Gastroesophageal sphincter (tissue), 4 donors: ENCODE measurements at regions not wholly inside any gene's neighbourhood (a gene's known extent, or its start where the extent isn't known, plus 50 kb on each side); places are given as distances from the start of the nearest gene placed in this dataset.
"Not testable (repeated sequence)": the region's sequence is repeated elsewhere in the genome, so short reads cannot be mapped to it uniquely, and the experiment has no call there.

ENCODE experiments used
- ATAC-seq: fragments of 150-250 bp; one replicate; pipeline ENCODE4 v1.9.1; 2016; ENCODE audit warnings: mild to moderate bottlenecking, moderate library complexity
- H3K27ac ChIP-seq, 4 donors: fragments of 200-600 bp; sonication (generic) in 3 of 4; 1 replicate in 3 of 4; 2 replicates in 1 of 4; pipeline ENCODE4 v1.5.1; 2016 to 2019
- H3K27me3 ChIP-seq: fragments of 200-600 bp; sonication (generic); one replicate; pipeline ENCODE4 v1.5.1; 2019
- H3K36me3 ChIP-seq, 2 donors: fragments of 200-600 bp; sonication (generic); one replicate each; pipeline ENCODE4 v1.5.1; 2019; ENCODE audit warnings: control low read depth in 1 of 2
- H3K4me1 ChIP-seq, 3 donors: fragments of 200-600 bp; sonication (generic); 1 replicate in 2 of 3; 2 replicates in 1 of 3; pipeline ENCODE4 v1.5.1; 2016 to 2019; ENCODE audit warnings: control low read depth in 2 of 3
- H3K4me3 ChIP-seq, 2 donors: fragments of 200-600 bp; sonication (generic); one replicate each; pipeline ENCODE4 v1.5.1; 2019; ENCODE audit warnings: mild to moderate bottlenecking in 1 of 2, moderate library complexity in 1 of 2
- H3K9me3 ChIP-seq, 3 donors: fragments of 200-600 bp; sonication (generic); one replicate each; pipeline ENCODE4 v1.5.1; 2017 to 2019; ENCODE audit warnings: control low read depth in 2 of 3
- CTCF ChIP-seq, 4 experiments: fragments of 200-600 bp in 2 of 4; fragments of 450-650 bp in 2 of 4; sonication (generic) in 1 of 4; IDR thresholded peaks; one replicate each; pipeline ENCODE4 v1.5.1; 2017 to 2019; ENCODE audit warnings: antibody characterized with exemption in 4 of 4, mild to moderate bottlenecking in 2 of 4, moderate library complexity in 2 of 4
- EP300 ChIP-seq: sonication (generic); formaldehyde crosslinking; IDR thresholded peaks from one replicate; pipeline ENCODE4 v1.6.1; 2017; ENCODE audit warnings: antibody characterized with exemption, mild to moderate bottlenecking
- POLR2A ChIP-seq, 2 donors: fragments of 450-650 bp; IDR thresholded peaks; one replicate each; pipeline ENCODE4 v1.6.1; 2017; ENCODE audit warnings: antibody characterized with exemption in 2 of 2, mild to moderate bottlenecking in 2 of 2, moderate library complexity in 1 of 2
- POLR2AphosphoS5 ChIP-seq: sonication (generic); formaldehyde crosslinking; IDR thresholded peaks from one replicate; pipeline ENCODE4 v1.6.1; 2017; ENCODE audit warnings: antibody characterized with exemption
- WGBS, 2 donors: methylation state at CpG; one replicate each; pipeline ENCODE4 v1.1.5; 2018; ENCODE audit warnings: low coverage in 1 of 2; 5-methylcytosine and 5-hydroxymethylcytosine counted together

DNA sequence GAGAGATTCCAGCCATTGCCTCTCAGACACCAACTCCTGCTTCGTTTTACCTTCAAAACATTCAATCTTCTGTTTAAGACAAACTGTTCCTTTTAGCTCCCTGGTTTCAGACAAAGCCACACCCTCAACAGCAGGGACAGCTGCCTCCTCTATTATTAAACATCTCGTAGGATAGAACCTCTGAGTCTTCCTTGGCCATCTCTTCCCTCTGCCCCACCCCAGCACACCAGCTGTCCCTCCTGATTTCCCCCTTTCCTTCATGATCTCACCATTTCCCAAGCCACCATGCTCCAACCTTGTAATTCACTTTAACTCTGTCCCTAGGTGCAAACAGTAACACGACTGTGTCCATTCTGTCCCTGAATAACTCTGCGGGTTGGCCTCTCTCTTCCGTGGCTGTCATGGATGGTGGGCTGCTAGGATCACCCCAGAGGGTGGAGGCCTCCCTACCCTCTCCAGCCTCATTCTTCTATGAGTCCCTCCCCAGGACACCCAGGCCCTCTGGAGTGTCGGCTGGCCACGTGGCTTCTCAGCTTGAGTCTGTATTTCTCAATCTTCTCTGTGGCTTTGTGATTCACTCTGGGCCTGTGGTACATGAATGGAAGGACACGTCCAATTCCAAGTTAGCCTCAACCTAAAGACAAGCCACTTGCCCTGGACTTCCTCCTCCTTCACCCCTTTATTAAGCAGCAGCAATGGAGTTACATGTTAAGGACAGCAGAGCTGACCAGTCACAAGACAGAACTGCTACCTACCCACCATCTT, 349.9 kb downstream of the FBXW7 start:
- no peaks in the 10 kb centered on the region for H3K27me3 ChIP-seq
- no peak overlapping the region for H3K27ac ChIP-seq
- H3K36me3 ChIP-seq: no peaks in the 10 kb centered on the region
- no peak for TF ChIP-seq POLR2AphosphoS5
- no peaks in the 10 kb centered on the region for H3K4me1 ChIP-seq
- no peak overlapping the region for H3K4me3 ChIP-seq
- WGBS, 2 donors: 47 to 58% methylated on average over 2 to 8 of the region's 8 CpGs
- ATAC-seq: no peak
- peaks cover 0 to 4% (median 0%) of the 10 kb centered on the region in 3 donors for H3K9me3 ChIP-seq

GRCh38 chr4:152181150-152181549, 354.7 kb downstream of the FBXW7 start:
- WGBS, 2 donors: 94 to 97% methylated on average over 5 to 7 of the region's 7 CpGs
- no peaks in the 10 kb centered on the region for H3K4me1 ChIP-seq
- no peak overlapping the region for H3K27ac ChIP-seq
- no peak for TF ChIP-seq POLR2A (IDR thresholded peaks at IDR 0.05)
- TF ChIP-seq CTCF (IDR thresholded peaks at IDR 0.05): no peak
- TF ChIP-seq POLR2AphosphoS5: no peak
- no peak for TF ChIP-seq EP300
- no peak overlapping the region for H3K4me3 ChIP-seq
- H3K27me3 ChIP-seq: no peaks in the 10 kb centered on the region
- no peaks in the 10 kb centered on the region for H3K36me3 ChIP-seq
- ATAC-seq: no peak
- peaks cover 0 to 4% (median 0%) of the 10 kb centered on the region in 3 donors for H3K9me3 ChIP-seq

DNA sequence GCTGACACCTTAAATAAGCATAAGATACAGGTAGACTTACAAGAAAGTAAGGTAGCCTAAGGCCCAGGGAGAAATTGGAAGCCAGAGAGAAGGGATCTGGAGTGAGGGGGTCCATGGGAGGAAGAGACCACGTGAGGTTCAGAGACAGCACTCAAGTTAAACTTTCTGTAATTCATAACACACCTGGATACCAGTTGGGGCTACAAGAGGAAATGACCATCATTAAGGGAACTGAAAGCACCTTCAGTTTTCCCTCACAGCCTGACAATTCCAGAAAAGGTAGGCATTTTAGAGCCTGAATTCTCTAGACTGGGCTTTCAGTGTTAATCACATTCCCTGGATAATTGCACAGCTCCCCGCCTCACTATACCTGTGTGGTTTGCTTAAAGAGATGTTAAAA, 355.5 kb downstream of the FBXW7 start:
- Histone ChIP-seq H3K27me3 (no peaks in the 10 kb centered on the region), H3K36me3 (no peaks in the 10 kb centered on the region)
- 83 to 94% methylated on average over 1 to 2 of the region's 2 CpGs for WGBS, 2 donors

DNA sequence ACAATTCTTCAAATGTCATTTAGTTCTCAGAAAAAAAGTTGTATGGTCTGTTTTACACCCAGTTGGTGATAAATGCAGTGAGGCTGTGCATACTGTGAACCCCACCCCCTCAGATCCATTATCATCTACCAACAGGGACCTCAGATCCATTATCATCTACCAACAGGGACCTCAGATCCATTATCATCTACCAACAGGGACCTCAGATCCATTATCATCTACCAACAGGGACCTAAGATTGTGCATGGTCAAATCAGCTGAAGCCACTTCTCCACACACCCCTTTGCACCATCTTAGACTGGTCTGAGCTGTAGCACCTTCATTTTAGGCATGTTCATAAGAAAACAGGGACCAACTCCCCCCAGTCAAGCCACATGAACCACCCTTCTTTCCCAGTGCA, 358.4 kb downstream of the FBXW7 start:
- not testable (repeated sequence) for H3K27me3 ChIP-seq, ATAC-seq, H3K27ac ChIP-seq, H3K4me1 ChIP-seq, H3K9me3 ChIP-seq, H3K36me3 ChIP-seq, H3K4me3 ChIP-seq

More for the DNA sequence above, 355.5 kb downstream of the FBXW7 start:
- no peak overlapping the region for H3K4me3 ChIP-seq
- TF ChIP-seq POLR2AphosphoS5 (no peak), POLR2A (IDR thresholded peaks at IDR 0.05) (no peak), CTCF (IDR thresholded peaks at IDR 0.05) (no peak)
- no peak overlapping the region for H3K27ac ChIP-seq
- no peak for ATAC-seq
- H3K4me1 ChIP-seq: no peaks in the 10 kb centered on the region
- H3K9me3 ChIP-seq: peaks cover 0 to 4% (median 0%) of the 10 kb centered on the region in 3 donors

DNA sequence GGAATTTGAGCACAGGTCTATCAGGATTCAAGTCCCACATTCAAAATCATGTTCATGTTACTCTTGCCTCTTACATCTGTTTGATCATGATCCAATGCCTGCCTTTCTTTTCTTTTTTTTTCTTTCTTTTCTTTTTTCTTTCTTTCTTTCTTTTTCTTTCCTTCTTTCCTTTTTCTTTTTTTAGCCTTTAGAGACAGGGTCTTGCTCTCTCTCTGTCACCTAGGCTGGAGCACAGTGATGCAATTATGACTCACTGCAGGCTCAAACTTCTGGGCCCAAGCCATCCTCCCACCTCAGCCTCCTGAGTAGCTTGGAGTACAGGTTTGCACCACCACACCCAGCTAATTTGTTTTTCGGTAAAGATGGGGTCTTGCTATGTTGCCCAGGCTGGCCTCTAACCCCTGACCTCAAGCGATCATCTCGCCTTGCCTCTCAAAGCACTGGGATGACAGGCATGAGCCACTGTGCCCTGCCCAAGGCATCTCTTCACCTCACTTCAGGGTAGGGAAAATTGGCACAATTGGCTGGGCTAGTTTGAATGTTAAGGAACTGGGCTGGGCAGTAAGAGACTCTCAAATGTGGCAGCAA, 359.2 kb downstream of the FBXW7 start:
- ATAC-seq: no peak
- TF ChIP-seq EP300 (no peak), POLR2A (IDR thresholded peaks at IDR 0.05) (no peak), POLR2AphosphoS5 (no peak), CTCF (IDR thresholded peaks at IDR 0.05) (no peak)
- no peaks in the 10 kb centered on the region for H3K36me3 ChIP-seq
- H3K27ac ChIP-seq: no peak overlapping the region
- H3K4me1 ChIP-seq: no peaks in the 10 kb centered on the region
- H3K27me3 ChIP-seq: no peaks in the 10 kb centered on the region
- WGBS, 2 donors: 65 to 100% methylated on average over 1 to 2 of the region's 3 CpGs
- no peaks in the 10 kb centered on the region for H3K9me3 ChIP-seq
- no peak overlapping the region for H3K4me3 ChIP-seq

DNA sequence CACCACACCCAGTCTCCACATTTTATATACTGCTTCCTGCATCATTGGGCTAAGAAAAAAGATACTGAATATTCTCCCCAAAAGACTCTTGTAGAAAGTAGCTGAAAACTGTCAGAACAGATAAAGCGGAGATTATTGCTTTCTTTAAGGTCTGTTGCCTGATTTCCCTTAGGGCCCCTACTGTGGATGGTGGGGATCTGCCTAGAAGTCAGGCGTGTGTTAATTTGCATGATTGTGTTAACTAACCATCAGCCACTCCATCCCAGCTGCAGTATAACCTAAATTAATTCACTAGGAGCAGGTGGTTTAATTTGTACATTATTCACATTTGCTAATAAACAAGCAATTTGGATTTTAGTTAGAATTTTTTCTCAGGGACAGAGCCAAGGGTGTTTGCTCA, 360.3 kb downstream of the FBXW7 start:
- H3K4me1 ChIP-seq: no peaks in the 10 kb centered on the region
- WGBS, 2 donors: 83 to 87% methylated on average over 2 of the region's 2 CpGs
- no peaks in the 10 kb centered on the region for H3K27me3 ChIP-seq
- no peaks in the 10 kb centered on the region for H3K36me3 ChIP-seq
- ATAC-seq: no peak
- no peak overlapping the region for H3K27ac ChIP-seq
- TF ChIP-seq POLR2A (IDR thresholded peaks at IDR 0.05) (no peak), POLR2AphosphoS5 (no peak), EP300 (no peak), CTCF (IDR thresholded peaks at IDR 0.05) (no peak)
- H3K9me3 ChIP-seq: no peaks in the 10 kb centered on the region
- H3K4me3 ChIP-seq: no peak overlapping the region
